ELR (cell line): ENCODE measurements at regions not wholly inside any gene's neighbourhood (a gene's known extent, or its start where the extent isn't known, plus 50 kb on each side); places are given as distances from the start of the nearest gene placed in this dataset.

ENCODE experiments used
- DNase-seq: peaks from one replicate; pipeline ENCODE4 v3.0.0-alpha.2; 2015; ENCODE audit warnings: low read depth

DNA sequence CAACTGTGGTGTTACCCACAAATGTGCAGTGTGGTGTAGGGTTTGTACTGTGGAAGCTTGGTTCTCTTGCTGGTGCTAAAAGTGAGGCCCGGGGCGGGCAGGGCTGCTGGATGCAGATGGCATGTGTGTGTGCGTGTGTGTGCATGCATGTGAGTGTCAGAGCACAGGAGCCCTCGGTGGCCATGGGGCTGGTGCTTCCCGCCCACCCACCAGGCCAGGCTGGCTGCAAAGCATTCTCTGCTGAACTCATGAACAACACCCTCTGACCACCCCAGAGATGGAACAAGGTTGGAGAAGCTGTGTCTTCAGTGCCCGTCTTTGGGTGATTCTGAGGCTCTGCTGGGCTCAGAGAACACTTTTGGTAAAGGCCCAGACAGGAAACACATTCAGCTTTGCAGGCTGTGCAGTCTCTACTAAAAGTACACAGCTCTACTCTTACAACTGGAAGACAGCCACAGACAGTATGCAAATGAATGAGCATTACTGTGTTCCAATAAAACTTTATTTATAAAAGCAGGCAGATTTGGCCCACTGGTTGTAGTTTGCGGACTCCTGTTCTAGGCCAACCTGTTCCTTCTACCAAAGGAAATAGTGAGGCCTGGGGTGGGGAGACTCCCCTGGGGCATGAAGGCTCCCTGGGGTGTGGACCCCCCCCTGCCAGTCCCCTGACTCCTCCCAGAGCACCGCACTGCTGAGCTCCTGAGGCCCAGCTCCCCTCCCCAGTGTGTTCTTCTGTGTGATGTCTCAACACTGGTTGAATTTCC, 225.3 kb upstream of the HDAC4 start:
- DNase-seq, result no peak

GRCh38 chr2:239625156-239625845, 224.5 kb upstream of the HDAC4 start:
- DNase-seq, result no peak

GRCh38 chr2:239621611-239622010, 220.8 kb upstream of the HDAC4 start:
- no peak for DNase-seq

DNA sequence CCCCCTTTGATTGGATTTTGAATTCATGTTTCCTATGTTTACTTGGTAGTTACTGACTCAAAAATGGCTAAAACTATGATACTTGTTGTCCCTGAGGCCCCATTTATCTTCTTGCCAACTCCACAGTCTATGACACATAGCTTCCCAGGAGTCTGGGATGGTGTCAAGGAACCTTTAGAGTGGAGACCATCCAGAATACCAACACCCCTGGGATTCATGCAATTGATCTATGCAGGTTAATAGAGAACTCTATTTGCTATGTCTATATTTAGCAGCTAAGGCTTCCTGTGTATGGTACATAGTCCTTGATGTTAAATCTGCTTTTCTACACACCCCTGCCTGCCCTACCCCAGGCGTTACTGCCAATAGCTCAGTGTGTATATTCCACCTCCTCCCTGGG, 218.5 kb upstream of the HDAC4 start:
- no peak for DNase-seq

GRCh38 chr2:239616729-239617128, 215.9 kb upstream of the HDAC4 start:
- DNase-seq, result no peak

GRCh38 chr2:239612133-239612532, 211.3 kb upstream of the HDAC4 start:
- DNase-seq, result no peak

GRCh38 chr2:239611222-239611795, 210.5 kb upstream of the HDAC4 start:
- no peak for DNase-seq

DNA sequence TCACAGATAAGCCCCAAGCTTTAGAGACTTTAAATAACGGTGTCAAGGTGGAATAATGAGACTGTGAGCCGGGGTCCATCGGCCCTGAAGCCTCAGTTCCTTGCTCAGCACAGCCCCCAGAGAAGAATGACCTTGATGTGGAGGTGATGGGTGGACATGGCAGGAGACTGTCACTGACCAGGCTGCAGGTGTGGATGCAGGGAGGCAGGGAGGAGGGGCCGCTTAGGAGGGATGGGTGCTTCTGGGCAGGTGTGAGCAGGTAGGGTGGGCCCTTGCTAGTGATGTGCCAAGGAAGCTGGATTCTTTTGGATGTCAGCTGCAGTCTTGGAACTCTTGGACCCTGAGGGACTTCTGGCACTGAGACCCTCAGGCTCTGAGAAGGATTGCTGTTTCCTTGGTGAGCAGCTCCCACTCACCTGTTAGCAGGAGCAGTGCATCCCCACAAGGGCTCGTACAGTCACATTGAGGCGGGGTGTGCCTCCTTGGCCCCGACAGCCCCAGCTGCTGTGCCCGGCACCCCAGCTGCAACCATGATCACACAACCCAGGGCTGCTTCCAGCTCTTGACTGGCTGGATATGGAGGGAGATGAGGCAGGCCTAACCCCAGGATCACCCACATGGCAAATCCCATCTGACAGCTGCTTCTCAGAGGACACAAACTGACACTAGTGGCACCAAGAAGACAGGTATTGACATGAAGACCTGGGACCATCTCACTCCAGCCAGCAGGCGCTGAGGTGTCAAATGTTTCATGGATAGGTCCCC, 209.8 kb upstream of the HDAC4 start:
- no peak for DNase-seq

DNA sequence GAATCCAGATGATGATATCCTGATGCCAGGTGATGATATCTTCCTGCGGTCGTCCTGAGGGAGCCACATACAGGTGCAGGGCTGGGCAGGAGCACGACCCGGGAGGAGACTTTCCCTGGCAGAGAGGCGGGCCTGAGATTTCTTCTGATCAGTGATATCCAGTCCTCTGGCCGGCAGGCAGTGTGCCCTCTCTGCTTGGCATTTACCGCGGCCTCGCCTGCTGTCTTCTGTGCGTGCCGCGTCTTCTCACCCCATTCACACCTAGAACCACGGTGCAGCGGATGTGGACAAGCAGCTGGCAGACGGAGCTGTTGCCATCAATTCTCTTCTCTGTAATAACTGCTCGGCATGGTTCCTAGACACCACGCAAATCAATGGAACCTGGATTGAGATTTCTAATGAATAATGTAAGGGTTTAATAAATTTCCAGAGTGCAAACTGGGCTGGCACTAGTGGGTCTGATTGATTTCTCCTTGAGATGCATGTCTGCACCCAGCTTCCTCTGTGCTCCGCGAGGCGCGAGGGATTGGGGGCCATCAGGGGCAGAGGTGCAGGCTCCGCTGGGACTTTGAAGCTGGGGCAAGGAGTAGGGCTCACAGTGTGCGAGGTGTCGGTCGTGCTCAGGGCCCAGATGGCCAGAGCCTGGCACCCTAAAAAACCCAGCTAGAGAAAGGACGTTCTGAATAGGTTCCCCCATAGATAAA, 208.9 kb upstream of the HDAC4 start:
- DNase-seq, result no peak

DNA sequence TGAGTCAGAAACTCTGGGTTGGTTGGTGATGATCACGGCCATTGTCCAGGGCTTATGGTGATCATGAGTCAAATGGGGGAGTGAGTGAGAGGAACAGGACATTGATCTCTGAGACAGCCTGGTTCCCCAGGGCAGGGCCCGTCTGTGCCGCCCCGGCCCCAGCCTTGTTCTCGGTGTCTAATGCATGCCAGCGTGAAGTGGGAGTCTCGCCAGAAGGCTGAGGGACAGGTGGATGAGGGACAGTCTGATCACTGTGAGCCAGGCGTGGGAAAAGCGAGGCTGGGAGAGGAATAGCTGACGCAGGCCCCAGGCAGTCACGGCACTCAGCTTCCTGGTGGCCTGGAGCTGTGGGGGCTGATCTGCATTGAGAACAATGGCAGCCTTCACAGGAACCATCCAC, 208.3 kb upstream of the HDAC4 start:
- no peak for DNase-seq

DNA sequence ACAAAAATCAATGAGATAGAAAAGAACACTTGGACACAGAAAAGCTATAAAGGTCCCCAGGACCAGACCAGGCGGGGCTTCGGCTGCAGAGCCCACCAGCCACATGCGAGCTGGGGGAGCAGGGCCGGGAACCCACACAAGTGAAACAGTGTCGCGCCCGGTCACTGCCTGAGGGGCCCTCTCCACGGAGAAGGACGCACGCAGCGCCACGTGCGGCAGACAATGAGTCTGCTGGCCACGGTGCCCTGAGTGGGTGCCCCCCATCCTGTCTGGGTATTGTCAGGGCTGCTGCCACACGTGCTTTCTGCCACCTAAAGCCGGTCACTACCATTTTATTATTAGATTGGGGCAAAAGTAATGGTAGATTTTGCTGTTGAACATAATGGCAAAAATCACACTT, 207.9 kb upstream of the HDAC4 start:
- DNase-seq, result no peak

DNA sequence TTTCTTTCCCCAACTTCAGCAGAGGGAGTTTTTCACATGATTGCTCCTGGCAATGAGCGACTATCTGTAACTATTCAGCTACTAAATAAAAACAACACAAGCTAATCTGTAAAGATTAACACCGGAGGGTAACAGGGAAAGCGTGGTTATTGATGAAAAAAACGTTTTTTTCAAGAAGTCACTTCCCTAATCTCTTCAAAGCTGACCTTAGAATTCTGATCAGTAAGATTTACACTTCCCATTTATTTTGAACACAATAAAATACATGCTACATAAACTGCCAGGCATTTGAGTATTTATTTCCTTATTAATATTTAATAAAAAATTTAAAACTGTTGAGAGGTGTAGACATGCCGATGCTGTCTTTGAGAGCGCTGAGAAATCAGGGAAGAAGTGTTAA, 207.4 kb upstream of the HDAC4 start:
- no peak for DNase-seq

DNA sequence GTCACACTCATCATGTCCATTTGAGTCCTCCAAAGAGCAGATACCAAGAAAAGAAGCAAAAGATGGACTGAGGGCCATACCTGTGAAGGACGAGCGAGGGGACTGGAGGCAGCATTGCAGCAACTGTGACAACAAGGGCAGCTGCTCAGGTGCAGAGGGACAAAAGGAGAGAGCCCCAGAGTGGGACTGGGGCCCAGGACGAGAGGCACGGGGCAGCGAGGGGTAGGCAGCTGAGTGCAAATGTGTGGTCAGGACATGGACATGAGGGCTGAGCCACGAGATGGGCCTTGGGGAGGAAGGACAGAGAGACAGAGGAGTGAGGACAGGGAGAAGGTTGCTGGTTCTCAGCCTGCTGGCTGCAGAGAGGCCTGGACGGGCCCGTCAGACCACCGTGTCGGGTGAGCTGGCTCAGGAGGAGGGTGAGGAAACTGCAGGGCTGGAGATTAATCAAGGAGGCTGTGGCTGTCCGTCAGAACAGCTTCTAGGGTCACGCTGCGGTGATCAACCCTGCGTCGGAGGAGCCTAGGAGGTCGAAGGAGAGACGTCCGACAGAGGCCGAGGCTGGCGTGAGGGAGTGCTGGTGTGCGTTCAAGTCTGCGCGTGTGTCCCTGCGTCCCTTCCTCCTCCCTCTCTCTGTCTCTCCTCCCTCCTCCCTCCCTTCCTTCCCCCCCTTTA, 206.8 kb upstream of the HDAC4 start:
- DNase-seq, result no peak

GRCh38 chr2:239606741-239607516, 206.1 kb upstream of the HDAC4 start:
- no peak for DNase-seq

DNA sequence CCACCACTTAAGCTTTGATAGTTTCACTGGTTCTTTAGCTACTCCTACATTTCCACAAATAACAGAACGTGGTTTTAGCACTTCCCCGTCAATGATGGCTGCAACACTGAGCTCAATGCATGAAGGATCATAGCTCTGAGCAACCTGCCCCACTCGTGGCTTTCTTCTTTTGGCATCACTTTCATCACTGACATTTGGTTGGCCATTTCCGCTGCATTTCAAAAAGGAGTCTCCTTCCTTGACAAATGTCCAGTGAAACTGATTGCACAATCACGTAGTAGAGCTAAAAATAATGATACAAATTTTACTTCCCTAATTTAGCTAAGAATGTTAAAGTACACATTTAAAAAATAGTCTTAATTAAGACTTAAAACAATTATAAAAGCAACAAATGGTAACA, 205.2 kb upstream of the HDAC4 start:
- DNase-seq, result no peak

- no peak for DNase-seq
These were observed 204.6 kb upstream of the HDAC4 start for GRCh38 chr2:239605409-239605808.

- no peak for DNase-seq
These were observed 204.0 kb upstream of the HDAC4 start for GRCh38 chr2:239604861-239605260.

GRCh38 chr2:239603411-239604356, 202.9 kb upstream of the HDAC4 start:
- no peak for DNase-seq
